ENCODE measurements at regions not wholly inside any gene's neighbourhood (a gene's known extent, or its start where the extent isn't known, plus 50 kb on each side); places are given as distances from the start of the nearest gene placed in this dataset.

GRCh38 chr1:2908561-2908960 lies 107.1 kb upstream of the TTC34 start:
- H3K9me3 ChIP-seq (ENCODE audit: low read depth): no peaks in the 10 kb centered on the region
- H3K27me3 ChIP-seq: no peaks in the 10 kb centered on the region
- no peaks in the 10 kb centered on the region for H3K36me3 ChIP-seq
- H3K4me1 ChIP-seq (ENCODE audit: low read depth): no peaks in the 10 kb centered on the region
- H3K4me3 ChIP-seq: no peak overlapping the region
- no peak for TF ChIP-seq CTCF (IDR thresholded peaks at IDR 0.05; ENCODE audit: low read depth, low read length)
- H3K27ac ChIP-seq: no peak overlapping the region
- DNase-seq (ENCODE audit: low read depth in 1 of 2, low spot score in 1 of 2): no peak

GRCh38 chr1:2909797-2910196 lies 108.3 kb upstream of the TTC34 start:
- TF ChIP-seq CTCF (IDR thresholded peaks at IDR 0.05; ENCODE audit: low read depth, low read length): no peak
- Histone ChIP-seq H3K27me3 (no peaks in the 10 kb centered on the region), H3K9me3 (ENCODE audit: low read depth) (no peaks in the 10 kb centered on the region), H3K4me1 (ENCODE audit: low read depth) (no peaks in the 10 kb centered on the region), H3K4me3 (no peak overlapping the region), H3K36me3 (no peaks in the 10 kb centered on the region), H3K27ac (no peak overlapping the region)
- no peak for DNase-seq (ENCODE audit: low read depth in 1 of 2, low spot score in 1 of 2)

- Histone ChIP-seq H3K9me3 (ENCODE audit: low read depth) (no peaks in the 10 kb centered on the region), H3K27ac (no peak overlapping the region), H3K36me3 (no peaks in the 10 kb centered on the region), H3K27me3 (no peaks in the 10 kb centered on the region), H3K4me3 (no peak overlapping the region), H3K4me1 (ENCODE audit: low read depth) (no peaks in the 10 kb centered on the region)
- TF ChIP-seq CTCF (IDR thresholded peaks at IDR 0.05; ENCODE audit: low read depth, low read length): no peak
- no peak for DNase-seq (ENCODE audit: low read depth in 1 of 2, low spot score in 1 of 2)
Measured at GRCh38 chr1:2910211-2910610, 108.7 kb upstream of the TTC34 start.

GRCh38 chr1:2911421-2912178 lies 109.7 kb upstream of the ACTRT2 start:
- Histone ChIP-seq H3K9me3 (ENCODE audit: low read depth) (no peaks in the 10 kb centered on the region), H3K4me1 (ENCODE audit: low read depth) (no peaks in the 10 kb centered on the region), H3K27ac (no peak overlapping the region), H3K4me3 (no peak overlapping the region), H3K36me3 (no peaks in the 10 kb centered on the region), H3K27me3 (no peaks in the 10 kb centered on the region)
- DNase-seq (ENCODE audit: low read depth in 1 of 2, low spot score in 1 of 2): no peak
- no peak for TF ChIP-seq CTCF (IDR thresholded peaks at IDR 0.05; ENCODE audit: low read depth, low read length)

GRCh38 chr1:2912424-2913061 lies 108.7 kb upstream of the ACTRT2 start:
- H3K27me3 ChIP-seq: no peaks in the 10 kb centered on the region
- TF ChIP-seq CTCF (IDR thresholded peaks at IDR 0.05; ENCODE audit: low read depth, low read length): no peak
- no peaks in the 10 kb centered on the region for H3K9me3 ChIP-seq (ENCODE audit: low read depth)
- H3K4me1 ChIP-seq (ENCODE audit: low read depth): no peaks in the 10 kb centered on the region
- DNase-seq (ENCODE audit: low read depth in 1 of 2, low spot score in 1 of 2): no peak
- no peak overlapping the region for H3K27ac ChIP-seq
- H3K36me3 ChIP-seq: no peaks in the 10 kb centered on the region
- no peak overlapping the region for H3K4me3 ChIP-seq
